CD4-positive, alpha-beta T cell treated with Interleukin-4 for 4 hours (primary cell): ENCODE measurements at regions not wholly inside any gene's neighbourhood (a gene's known extent, or its start where the extent isn't known, plus 50 kb on each side); places are given as distances from the start of the nearest gene placed in this dataset.
"Not testable (repeated sequence)": the region's sequence is repeated elsewhere in the genome, so short reads cannot be mapped to it uniquely, and the experiment has no call there.

Experiments
- DNase-seq: peaks from one replicate; pipeline ENCODE4 v3.0.0-alpha.2; 2020

DNA sequence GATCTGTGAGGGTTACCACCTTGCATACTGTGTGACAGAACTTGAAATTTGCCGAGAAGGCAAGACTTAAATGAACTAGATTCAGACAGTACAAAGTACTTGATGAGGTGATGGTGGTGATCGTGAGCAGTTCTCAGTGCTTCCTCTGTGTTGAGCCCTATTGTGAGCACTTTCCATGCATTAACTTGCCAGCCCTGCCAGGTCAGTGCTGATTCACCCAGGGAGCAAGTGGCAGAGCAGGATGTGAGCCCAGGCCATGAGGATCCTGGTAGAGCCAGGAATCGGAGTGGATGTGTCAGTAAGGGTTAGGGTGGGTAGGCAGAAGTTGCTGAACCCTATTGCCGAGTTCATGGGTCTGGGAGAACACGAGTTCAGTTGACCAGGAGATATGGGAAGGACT lies 4545.7 kb upstream of the TPTE start:
- DNase-seq = not testable (repeated sequence)

DNA sequence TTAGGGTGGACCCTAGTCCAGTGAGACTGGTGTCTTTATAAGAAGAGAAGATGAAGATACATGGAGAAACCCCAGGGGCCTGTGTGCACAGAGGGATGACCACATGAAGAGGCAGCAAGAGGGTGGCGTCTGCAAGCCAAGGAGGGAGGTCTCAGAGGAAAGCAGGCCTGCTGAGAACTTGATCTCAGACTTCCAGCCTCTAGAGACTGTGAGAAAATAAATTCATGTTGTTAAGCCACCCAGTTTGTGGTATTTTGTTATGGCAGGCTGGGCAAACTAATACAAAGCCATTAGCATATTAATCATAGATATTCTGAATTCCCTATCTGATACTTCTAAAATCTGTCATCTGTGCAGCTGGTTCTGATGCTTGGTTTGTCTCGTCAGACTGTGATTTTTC lies 4523.8 kb upstream of the TPTE start:
- not testable (repeated sequence) for DNase-seq

DNA sequence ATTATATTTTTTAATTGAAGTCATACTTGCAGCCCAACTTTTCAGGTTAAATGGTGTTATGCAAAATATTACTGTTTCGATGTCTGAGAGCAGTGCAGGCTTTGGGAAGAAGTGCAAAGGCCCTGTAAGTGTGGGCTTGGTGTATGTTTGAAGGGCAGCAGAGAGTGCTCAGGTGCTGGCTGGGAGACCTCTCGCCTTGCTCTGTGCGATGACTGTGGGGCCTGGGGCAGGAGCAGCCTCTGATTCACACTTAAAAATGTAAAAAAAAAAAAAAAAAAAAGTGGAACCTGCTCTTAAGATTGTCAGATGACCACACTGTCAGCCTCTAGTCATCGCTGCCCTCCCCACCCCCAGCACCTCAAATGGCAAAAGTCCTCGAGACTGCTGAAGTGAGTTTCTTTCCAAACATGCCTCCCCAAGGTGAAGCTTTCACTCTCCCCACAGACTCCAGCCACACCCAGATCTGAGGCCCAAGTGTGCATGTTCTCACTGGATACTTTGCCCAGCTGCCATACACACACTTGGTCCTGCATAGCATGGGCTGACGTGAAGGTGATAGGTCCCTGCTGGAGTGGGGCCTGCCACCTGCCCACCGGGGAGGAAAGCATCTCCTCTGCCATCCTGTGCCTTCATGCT lies 4505.8 kb upstream of the TPTE start:
- not testable (repeated sequence) for DNase-seq

DNA sequence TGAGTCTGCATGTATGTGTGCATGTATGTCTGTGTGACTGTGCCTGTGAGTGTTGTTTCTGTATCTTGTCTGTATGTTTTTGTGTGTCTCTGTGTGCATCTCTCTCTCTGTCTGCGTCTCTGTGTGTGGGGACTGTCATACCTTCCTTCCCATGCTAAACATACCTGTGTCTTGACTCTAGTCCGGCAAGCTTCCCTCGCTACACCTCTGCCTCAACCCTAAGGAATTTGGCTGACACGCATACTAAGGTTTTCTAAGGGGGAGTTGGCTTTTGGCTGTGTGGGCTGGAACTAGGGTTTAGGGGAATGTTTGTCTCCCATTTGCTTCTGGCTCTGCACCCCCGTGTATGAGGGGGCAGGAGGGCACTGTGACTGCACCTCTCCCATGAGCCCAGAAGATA lies 4500.9 kb upstream of the TPTE start:
- DNase-seq = not testable (repeated sequence)

DNA sequence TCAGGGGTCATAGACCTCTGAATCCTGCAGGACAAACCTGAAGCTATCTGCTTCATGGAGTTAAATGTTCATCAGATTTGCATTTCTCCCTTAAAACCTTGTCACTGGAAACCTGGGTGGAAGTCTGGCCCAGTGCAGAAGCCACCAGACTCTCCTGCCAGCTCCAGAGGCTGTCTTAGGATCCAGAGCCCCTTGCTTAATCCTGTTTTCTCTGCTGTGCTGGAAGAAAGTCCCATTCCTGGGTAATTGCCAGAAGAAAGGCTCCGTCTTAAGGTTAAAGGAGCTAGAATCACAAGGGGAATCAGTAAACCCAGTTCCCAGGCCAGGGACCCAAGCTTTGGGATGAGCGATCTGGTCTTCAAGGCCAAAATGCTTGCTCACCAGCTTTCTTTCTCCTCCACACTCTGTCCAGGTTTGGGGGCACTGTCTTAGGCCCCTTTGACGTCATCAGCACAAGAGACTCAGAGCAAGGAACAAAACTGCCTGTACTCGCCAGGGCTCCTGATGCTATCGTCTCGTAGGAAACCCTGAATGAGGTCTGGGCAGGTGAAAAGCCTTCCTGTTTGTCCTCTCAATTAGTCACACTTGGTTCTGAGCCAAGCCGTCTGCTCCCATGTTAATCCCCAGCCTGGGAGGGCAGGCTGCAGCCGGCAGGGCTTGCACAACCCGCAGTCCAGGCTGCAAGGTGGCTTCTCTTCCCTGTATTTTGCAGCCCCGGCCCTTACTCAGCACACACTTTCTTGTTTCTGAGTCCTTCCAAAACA lies 4500.2 kb upstream of the TPTE start:
- DNase-seq = not testable (repeated sequence)

DNA sequence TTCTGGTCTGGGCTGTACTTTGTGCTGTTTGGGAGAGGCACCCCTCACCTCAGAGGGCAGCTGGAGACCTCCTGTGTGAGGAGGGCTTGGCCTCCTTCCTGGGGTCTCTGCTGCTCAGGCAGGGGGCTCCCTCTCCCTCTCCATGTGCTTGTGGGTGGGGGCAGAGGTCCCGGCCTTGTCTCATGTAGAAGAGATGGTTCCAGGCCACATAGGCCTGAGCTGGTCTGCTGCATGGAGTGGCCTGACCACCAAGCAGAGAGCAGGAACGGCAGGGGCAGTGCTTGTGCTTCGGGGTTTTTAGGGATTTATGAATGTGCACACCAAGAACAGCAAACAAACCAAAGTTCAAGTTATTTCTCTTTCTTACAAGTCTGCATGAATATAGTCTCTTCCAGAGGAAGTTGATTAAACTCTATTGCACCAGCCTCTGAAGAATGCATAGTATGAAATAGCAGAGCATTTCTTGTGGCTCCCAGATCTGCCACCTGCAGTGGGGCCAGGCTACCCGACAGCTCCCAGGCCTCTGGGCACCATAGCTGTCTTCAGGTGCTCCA lies 4499.6 kb upstream of the TPTE start:
- DNase-seq = not testable (repeated sequence)

DNA sequence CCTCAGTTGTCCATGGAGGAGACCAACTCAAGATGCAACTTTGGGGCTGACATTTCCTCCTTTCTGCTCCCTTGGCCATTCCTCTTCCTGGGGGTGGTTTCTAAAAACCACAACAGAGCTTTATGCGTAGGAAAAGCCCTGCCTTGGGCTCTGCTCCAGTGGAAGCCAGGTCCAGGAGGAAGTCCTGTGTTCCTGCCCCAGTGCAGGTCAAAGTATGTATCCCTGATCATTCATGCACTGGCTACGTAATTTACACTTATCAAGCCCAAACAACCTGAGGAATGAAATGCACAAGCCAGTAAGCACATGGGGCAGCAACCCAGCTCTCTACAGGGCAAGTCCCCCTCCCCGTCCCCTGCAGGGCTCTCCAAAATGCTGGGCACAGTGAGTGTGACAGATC lies 4498.1 kb upstream of the TPTE start:
- DNase-seq = not testable (repeated sequence)

DNA sequence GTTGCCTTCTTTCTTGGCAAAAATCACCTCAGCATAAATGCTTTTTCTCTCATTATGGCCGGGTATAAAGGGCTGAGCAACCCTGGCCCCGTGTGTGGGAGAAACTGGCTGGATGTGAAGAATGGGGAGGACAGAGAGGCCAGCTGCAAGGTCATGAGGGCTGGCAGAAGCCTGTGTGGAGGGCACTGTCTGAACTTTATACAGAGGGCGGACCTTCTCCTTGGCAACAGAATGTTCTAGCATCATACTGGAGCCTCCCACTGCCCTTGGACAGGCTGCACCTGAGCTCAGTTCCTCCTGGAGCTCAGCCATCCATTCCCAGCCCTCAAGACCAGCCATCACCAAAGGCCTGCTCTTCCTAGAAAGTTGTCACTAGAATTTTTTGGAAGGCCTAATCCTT lies 4496.2 kb upstream of the TPTE start:
- DNase-seq = not testable (repeated sequence)

DNA sequence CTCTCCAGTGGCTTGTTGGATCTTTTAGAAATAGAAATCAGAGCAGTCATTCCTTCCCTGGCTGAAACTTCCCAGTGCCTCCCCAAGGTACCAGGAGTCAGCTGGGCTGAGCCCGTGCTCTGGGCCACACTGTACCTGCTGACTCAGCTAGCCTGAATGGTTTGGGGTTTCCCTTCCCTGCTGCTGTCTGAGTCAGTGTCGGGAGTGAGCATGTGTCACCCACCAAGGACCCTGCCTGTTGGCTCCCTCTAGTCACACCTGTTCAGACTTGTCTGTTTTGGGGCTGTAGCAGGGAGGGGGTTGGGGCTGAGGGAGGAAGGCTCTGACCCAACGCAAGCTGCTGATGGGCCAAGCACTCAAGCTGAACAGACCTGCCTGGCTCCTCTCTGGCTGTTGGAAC lies 4493.9 kb upstream of the TPTE start:
- DNase-seq = not testable (repeated sequence)

DNA sequence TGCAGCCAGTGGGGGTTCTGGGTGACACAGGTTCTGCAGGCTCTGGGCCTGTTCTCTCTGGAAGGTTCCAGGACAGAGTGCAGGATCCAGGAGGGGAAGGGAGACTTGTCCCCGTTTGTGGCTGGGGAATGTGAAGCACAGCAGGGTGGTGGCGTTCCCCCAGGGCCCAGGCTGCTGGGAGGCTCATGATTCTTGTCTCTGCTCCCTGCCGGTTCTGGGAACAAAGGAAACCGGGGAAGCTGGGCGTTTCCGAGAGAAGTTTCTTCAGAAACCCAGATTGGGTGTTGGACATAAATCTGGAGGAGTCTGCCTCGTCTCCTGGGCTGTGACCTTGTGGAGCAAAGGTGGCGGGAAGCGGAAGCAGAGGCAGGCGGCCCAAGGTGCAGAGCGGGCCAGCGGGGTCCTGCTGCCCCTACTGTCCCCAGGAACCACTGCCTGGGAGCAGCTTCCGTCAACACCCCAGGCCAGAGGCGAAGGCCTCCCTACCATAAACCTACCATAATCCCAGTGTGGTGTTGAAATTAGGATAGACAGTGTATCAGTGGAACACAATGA lies 4487.2 kb upstream of the TPTE start:
- not testable (repeated sequence) for DNase-seq

DNA sequence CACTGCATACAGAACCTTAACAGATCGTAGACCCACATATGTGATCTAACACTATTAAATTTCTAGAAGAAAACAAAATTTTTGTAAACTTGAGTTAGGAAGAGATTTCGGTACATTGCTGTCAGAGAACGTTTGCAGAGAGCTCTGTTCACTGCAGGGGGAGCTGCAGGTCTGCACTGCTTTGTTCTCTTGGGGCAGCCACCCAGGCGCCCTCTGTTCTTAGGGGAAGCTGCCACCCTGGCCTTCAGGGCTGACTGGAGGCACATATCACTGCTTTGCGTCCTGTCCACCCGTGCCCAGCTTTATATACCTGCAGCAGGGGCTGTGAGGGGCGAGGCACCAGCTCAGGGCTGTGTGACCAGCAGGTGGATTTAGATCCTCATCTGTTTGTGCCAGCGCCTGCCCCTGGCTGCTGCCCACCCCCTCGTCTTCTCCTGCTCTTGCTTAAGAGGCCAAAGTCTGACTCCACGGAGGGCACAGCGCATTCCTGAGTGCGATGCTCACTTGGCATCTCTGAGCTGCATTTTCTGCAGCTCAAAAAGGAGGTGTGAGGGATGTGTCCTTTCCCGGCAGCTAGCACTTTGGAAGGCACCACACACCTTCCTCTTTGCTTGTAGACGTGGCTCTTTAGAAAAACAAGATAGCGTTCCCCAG lies 4486.4 kb upstream of the TPTE start:
- DNase-seq = not testable (repeated sequence)

DNA sequence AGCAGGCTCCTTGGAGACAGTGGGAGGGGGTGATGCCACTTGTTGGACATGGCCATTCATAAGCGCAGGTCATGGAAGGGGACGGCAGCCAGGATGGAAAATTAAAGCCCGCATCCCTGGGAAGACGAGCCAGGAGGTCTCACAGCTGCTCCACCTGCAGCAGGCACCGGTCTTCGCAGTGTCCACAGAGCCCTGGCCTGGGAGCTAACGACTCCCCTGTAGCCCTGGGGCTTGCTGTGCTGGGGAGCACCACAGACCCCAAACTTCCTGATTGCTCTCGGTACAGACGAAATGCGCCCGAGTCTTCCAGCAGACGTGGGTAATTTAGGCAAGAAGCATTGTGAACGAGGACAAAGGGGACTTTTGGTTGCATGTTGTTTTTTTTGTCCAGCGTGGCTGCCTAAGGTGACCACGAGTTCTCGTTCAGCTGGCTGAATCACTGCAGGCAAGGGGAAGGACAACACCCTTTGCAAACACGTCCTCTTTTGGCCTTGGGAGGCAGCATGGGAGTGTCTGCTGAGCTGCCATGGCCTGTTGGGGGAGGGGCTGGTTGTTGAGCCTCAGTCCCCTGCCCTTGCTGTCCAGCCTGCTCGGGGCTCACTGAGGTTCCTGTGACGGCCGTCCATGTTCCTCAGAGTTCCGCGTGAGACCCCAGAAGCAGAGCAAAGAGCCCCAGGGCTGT lies 4485.8 kb upstream of the TPTE start:
- DNase-seq = not testable (repeated sequence)

DNA sequence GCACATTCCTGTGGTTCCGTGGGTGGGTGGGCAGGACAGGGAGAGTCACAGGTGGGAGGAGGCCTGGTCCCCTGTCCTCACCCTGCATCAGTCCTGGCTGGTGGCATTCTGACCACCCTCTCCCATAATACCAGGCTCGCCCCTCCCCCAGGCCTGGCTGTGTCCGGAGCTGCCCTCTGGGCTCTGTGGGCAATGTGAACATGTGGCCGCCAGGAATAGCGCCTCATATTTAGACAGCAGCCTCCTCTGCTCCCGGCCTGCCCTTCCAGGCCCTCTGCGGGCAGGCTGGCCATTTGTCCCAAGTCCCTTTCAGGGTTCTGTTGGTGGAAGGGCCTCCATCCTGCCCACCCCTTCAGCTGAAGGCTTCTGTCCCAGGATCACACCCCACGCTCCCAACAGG lies 4482.2 kb upstream of the TPTE start:
- DNase-seq = not testable (repeated sequence)

DNA sequence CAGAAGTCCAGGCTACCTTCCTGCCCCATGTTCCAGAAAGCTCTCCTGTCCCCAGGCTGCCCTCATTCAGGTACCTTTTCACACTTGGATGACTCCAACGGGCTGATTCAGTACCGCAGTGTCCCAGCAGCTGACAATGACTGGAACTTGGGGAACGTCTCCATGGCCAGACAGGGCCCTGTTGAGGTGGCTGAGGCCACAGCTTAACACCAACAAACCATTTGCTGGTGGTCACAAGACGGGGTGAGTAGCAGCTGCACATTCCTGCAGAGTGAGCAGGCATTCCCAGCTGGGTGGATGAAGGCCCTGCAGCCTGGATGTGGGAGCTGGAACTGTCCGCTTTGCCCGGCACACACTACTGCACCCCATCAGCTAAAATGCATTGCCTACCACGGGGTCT lies 4481.3 kb upstream of the TPTE start:
- DNase-seq = not testable (repeated sequence)

DNA sequence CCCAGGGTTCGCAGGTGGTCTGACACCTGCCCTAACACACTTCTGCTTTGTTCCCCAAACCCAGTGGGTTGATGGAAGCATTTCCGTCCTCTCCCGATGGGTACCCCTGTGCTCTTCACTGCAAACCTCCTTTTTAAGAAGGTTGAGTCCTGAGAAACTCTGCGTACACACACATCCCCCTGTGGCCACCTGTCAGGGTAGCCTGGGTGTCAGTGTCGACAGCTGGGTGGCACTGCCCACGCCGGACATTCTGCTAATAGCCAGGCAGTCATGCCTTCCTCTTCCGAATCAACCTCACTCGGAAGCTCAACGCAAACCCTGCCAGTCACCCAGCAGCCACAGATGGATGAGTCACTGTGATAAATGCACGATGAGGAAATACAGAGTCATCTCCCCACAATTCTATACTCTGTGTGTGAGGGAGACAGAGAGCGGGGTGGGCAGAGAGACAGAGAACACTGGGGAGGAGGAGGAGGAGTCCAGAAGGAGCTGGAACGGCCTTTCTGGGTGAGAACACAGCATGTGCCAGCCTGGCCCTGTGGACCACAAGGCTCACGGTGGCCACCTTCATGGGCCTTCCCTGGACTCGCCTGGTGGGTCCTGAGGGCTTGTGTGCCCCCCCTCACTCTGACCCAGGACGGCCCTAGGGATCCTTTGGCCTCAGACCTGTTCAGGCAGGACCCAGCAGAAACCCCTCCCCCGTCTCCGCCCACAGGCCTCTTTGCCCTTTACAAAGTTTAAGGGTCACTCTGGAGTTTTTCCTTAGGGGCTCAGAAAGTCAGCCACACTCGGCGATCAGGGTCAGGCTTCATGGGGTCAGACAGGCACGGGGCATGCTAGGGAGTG lies 4477.7 kb upstream of the TPTE start:
- not testable (repeated sequence) for DNase-seq

DNA sequence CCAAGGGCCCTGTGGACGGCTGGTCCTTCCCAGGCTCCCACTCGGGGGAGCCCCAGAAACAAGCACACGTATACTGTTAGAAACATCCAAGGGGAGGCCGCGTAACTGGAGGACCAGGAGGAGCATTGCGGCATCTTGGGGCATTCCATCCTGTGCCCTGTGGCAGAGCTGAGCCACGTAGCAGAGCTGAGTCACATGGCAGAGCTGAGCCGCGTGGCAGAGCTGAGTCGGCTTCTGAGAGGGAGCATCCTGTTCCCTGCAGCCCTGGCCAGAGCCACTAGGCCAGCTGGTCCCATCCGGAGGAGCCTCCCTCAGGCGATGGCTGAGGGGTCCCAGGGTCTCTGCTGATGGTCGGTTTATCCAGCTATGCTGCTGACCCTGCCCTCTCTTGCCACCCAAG lies 4476.7 kb upstream of the TPTE start:
- not testable (repeated sequence) for DNase-seq

DNA sequence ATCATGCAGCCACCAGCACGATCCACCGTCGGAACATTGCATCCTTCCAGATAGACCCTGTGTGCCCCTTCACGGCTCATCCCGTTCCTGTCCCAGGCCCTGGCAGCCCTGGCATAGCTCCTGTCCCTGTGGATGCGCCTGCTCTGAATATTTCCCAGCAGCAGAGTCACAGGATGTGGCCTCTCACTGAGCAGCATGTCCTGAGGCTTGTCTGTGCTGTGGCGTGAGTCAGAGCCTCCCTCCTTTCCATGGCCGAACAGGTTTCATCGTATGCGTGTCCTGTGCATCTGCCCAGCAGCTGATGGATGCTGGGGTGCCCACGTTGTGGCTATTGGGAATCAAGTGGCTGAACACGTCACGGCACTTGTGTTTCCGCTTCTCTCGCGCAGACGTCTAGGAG lies 4471.5 kb upstream of the TPTE start:
- DNase-seq = not testable (repeated sequence)

DNA sequence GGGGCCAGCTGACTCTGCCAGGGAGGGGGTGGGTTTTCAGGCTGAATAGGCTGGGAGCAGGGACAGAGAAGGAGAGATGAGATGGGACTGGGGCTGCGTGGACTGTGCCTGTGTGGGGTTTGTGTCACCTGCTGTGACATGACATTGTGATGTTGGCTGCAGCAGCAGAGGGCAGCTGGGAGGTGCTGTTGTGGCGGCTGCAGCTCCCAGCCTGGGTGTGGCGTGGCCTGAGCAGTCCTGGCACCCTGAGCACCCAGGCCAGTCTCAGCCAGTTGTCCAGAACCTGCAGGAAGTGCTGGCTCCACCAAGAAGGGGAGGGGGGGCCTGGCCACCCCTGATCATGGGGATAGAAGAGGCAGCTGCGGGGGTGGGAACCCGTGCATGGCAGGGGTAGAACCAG lies 4469.3 kb upstream of the TPTE start:
- not testable (repeated sequence) for DNase-seq

DNA sequence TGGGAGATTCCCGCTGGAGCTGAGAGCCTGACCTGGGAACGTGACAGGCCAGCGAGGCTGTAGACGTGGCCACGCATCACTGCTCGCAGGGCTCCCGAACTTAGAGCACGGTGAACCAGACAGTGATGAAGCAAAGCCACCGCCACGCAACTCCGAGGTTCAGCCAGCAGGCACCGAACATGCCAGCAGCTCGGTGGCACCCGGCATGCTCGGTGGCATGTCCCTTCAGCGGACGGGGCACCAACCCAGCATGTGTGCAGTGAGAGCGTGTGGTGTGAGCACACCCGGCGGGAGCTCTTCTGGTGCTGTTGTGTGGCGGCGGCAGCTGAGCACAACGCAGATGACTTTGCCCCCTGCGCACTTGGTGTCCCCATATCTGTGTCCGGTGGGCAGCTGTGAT lies 4468.2 kb upstream of the TPTE start:
- DNase-seq = not testable (repeated sequence)

DNA sequence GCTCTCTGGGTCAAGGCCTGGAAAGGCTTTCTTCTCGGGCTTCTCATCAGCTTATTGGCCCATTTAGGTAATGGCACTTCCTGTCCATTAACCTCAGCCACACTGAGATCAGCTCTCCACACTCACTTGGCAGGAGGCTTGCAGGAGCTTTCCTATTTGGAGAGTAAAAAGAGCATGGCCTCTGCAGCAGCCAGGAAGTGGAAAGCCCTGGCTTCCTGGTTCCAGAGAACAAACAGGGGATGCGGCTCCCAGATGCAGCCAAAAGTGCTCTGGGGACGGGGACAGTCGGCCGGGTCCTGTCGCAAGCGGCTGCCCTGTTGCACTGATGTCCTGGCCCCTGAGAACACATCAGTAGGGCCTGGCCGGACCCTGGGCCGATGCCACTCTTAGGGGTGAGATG lies 4462.4 kb upstream of the TPTE start:
- not testable (repeated sequence) for DNase-seq

DNA sequence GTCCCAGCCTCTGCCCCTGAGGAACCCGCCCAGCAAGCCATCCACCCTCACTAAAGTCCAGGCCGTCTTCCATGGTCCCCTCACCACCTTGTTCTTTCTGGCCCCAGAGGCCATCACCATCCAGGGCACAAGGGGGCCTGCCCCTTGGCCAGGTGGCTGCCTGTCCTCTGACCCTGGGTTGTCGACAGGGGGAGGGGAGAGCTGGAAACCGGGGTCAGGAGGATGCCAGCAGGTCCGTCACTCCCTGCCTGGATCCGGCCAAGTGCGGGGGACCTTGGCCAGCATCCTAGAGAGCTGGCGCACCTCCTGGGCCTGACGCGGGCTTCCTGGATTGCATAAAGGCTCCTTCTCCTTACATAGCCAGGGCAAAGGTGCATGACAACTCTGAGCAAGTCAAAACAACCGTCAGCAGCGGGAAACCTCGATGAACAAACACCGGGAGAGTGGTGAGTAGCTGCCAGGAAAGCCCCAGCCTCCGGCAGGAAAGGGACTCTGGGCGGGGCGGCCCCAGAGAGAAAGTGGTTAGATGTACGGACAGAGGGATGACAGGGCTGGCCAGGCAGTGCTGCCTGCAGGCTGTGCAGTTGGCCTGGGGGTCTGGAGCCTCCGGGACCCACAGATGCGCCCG lies 4461.2 kb upstream of the TPTE start:
- DNase-seq = not testable (repeated sequence)
